NCI-H69 (cell line): ENCODE measurements at regions not wholly inside any gene's neighbourhood (a gene's known extent, or its start where the extent isn't known, plus 50 kb on each side); places are given as distances from the start of the nearest gene placed in this dataset.

Source experiments
- DNase-seq: peaks from one replicate; lab custom pipeline; 2025; lab: John Stamatoyannopoulos, UW

DNA sequence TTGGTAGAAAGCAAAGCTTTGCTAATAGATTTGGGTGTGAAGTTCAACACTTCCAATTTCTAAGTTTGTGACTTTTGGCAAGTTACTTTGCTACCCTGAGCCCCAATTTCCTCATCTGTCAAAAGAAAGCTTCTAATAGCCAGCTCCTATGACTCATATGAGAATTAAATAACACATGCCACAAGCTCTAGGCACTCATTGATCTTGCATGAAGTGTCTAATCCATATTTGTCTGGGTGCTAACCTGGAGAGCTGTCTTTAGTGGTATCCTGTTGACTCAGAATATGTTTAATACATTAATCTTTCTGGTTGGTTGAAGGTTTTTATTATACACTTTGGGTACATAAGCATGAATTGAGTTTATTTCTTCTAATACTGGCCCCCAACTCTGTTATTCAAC is 188.8 kb downstream of the POSTN start:
- DNase-seq = no peak

GRCh38 chr13:37407156-37407555 is 191.4 kb downstream of the POSTN start:
- no peak for DNase-seq

GRCh38 chr13:37406031-37406430 is 192.5 kb downstream of the POSTN start:
- DNase-seq = no peak

DNA sequence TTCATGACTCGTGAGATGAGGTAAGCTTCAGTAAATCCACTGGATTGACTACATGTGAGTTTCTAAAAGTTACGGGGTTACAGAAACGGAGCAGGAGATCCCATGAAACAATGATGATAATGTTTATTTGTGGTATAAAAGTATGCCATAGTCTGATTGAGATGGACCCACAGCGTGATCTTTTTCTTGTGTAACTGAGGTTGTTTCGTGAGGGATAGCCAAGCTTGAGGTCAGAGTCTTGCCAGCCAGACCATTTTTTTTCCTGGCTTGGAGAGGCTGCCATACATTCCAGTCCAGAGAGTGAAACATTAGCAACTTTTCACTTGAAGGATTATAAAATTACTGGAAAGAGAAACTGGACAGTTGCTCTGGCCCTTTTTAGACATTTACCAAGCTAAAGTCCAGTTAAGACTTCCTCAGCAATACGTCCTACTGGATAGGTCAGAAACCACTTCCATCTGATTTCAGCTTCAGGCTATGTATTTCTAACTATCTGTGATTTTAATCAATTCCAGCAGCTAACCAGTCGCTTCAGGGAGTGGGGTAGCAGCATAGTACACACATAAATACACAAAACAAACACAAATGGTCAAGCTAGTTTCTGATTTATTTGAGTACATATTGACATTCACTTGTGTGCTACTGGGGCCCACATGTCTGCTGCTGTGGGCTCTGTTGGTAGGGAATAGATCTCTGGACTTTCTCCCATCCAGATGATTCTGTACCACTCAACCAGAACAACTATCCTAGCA is 194.6 kb downstream of the POSTN start:
- DNase-seq = no peak

DNA sequence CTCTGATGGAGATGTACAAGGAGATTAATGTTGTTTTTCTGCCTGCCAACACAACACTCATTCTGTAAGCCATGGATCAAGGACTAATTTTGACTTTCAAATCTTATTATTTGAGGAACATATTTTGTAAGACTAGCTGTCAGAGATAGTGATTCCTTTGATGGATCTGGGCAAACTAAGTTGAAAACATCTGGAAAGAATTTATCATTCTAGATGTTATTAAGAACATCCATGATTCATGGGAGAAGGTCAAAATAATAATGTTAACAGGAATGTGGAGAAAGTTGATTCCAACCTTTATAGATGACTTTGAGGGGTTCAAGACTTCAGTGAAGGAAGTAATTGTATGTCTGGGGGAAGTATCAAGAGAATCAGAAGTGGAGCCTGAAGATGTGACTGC is 196.8 kb downstream of the POSTN start:
- no peak for DNase-seq

DNA sequence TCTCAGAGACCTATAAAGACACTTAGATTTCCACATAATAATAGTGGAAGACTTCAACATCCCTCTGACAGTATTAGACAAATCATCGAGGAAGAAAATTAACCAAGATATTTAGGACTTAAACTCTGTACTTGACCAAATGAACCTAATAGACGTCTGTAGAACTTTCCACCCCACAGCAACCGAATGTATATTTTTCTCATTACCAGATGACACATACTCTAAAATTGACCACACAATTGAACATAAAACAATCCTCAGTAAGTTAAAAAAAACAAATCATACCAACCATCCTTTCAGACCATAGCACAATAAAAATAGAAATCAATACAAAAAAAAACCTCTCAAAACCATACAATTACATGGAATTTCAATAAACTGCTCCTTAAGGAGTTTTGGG is 201.0 kb downstream of the POSTN start:
- no peak for DNase-seq

- no peak for DNase-seq
These were observed 203.0 kb downstream of the POSTN start for GRCh38 chr13:37395544-37395943.

DNA sequence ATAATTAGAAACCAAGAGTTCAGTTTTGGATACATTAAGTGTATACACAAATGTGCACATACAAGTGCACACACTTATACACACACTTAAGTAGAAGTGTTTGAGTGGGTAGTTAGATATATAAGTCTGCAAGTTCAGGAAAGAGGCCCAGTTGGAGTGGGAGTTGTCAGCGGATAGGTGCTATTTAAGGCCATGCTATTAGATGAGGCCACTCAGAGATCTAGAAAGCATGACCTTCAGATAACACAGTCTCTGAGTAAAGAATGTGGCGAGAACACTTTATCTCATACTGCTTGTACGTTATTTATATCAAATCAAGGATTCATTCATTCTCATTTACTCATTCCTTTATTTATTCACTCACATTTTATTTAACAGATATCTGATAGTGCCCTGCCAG is 206.2 kb downstream of the POSTN start:
- DNase-seq = no peak

GRCh38 chr13:37390735-37391134 is 207.8 kb downstream of the POSTN start:
- DNase-seq = no peak

DNA sequence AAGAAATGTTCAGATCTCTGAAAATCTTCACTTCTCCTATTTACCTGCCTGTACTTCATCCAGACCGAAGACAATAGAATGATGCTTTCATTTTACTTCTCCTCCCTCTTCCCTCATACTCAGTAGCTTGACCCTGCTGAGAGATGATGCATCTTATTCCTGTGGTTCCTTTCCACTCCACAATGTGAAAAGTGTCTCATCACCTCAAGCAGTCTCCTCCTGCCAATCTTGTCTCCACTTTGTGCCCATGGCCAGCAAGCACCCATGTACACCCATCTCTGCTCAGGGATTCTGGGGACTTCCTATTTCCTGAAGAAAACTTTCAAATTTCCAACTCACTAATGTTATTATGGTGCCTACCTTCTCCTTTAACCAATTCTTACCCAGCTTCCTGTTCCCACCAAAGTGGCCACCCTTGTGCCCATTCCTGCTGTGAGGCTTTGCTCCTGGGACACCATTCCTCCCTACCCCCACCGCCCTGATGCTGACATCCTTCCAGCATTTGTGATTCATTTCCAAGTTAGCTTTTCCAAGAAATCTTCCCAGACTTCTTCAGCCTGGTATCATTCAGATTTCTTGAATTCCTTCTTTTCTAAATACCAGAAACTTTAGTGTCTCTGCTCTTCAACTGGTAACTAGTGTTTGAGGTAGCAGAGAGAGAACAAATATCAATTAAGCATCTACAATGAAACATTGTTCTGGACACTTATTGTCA is 212.5 kb downstream of the POSTN start:
- DNase-seq = no peak

DNA sequence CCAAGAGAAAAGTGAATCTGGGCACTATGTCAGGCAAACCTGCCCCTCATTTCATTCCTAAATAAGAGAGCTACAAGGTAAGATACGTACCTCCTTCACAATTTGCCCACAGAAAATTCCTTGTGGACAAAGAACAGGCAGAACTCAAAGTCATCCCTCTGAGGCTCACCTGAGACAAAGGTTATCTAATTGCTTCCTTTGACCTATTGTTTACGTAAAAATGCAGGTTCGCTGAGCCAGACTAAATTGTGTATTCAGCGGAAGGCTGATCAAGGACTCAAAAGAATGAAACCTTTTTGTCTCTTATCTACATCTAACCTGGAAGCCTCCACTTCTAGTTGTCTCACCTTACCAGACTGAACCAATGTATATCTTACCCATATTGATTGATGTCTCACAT is 213.3 kb downstream of the POSTN start:
- DNase-seq = no peak

- DNase-seq = peak; percentile 7
These were observed 214.7 kb downstream of the POSTN start for GRCh38 chr13:37383856-37384370.

DNA sequence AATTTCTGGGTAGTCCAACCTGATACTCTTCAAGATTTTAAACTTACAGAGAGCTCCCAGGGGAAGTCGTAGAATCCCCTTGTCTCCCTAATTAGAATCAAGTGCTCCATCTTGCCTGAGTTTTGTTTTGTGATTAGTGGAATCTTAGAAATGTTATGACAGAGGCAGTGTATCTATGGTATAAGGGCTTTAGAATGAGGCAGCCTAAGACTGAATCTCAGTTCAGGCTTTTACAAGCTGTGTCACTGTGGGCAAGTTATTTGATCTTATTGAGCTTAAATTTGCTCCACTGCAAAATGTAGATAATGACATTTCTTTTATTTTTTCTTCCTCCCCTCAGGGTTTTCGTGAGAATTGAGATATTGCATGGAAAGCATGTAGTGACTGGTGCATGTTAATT is 215.5 kb downstream of the POSTN start:
- DNase-seq = no peak

- no peak for DNase-seq
These were observed 216.4 kb downstream of the POSTN start for GRCh38 chr13:37382146-37382545.

DNA sequence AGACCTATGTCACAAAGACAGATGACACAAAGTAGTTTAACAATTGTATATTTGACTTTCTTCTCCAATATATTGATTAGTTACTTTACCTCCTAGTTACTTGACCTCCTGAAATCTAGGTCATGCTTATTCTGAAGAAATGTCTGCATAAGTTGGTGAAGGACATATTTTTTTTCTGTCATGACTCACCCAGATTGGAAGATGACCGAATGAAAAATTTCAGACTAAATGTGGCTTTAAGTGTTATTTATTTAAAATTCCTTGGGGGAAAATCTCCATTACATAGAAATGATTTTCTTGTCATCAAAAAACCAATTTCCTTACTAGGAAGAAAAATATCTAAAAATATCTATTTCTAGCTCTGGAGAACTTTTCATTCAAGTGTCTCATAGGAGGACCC is 217.1 kb downstream of the POSTN start:
- no peak for DNase-seq

GRCh38 chr13:37379841-37380240 is 218.7 kb downstream of the POSTN start:
- no peak for DNase-seq

GRCh38 chr13:37375724-37376123 is 222.8 kb downstream of the POSTN start:
- DNase-seq = no peak

GRCh38 chr13:37375071-37375470 is 223.5 kb downstream of the POSTN start:
- peak; percentile 3 for DNase-seq

DNA sequence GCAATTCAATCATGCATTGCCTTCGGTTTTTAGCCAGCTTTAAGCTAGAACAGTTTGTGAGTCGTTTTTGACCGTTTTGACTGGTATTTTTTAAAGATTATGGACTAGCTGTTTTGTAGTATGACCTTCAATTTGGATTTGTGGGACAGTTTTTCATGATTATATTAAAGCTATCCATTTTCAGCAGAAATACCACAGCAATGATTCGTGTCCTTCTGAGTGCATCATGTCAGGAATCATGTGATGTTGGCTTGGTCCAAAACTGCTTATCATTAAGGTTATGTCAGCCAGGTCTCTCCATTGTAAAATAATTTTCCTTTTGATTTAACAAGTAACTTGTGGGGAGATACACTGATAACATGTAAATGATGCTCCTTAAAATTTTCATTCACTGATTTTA is 229.0 kb downstream of the POSTN start:
- DNase-seq = no peak

GRCh38 chr13:37368501-37368900 is 230.1 kb downstream of the POSTN start:
- DNase-seq = no peak

GRCh38 chr13:37366044-37366770 is 232.4 kb downstream of the POSTN start:
- DNase-seq = no peak

GRCh38 chr13:37365496-37365895 is 233.1 kb downstream of the POSTN start:
- DNase-seq = no peak

DNA sequence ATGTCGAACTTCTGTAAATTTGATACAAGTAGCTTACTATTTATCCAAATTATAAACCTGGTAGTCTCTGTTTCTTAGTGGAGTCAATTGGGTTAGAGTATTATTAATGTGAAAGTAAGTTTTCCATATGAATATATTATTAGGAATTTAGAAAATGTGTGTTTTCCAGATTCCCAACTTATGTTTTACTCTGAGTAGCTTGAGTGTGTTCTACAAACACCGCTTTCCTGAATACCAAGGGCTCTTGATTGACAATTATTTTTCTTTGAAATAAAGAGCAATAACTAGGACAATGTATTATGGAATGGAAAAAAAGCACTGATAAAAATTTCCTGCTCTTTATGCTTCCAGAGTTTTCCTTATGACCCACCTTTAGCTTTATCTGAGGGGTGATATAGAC is 233.6 kb downstream of the POSTN start:
- no peak for DNase-seq
